EL (cell line): ENCODE measurements at regions not wholly inside any gene's neighbourhood (a gene's known extent, or its start where the extent isn't known, plus 50 kb on each side); places are given as distances from the start of the nearest gene placed in this dataset.

Experiments
- DNase-seq: peaks from one replicate; pipeline ENCODE4 v3.0.0-alpha.2; 2016

GRCh38 chr1:201753492-201753891 lies 75.5 kb upstream of the IPO9 start:
- peak; percentile 35 for DNase-seq

GRCh38 chr1:201754353-201754752 lies 74.6 kb upstream of the IPO9 start:
- DNase-seq, result no peak

GRCh38 chr1:201755200-201755599 lies 73.8 kb upstream of the IPO9 start:
- no peak for DNase-seq

- peak; percentile 90 for DNase-seq
These were observed 72.6 kb upstream of the IPO9 start for GRCh38 chr1:201756406-201756805.

GRCh38 chr1:201758499-201759050 lies 70.4 kb upstream of the IPO9 start:
- DNase-seq, result no peak

GRCh38 chr1:201759194-201759815 lies 69.7 kb upstream of the IPO9 start:
- peak; percentile 53 for DNase-seq

- DNase-seq, result peak; percentile 56
These were observed 68.4 kb upstream of the IPO9 start for GRCh38 chr1:201760516-201760915.

GRCh38 chr1:201761178-201761577 lies 67.8 kb upstream of the IPO9 start:
- DNase-seq, result no peak

- peak; percentile 37 for DNase-seq
These were observed 67.1 kb upstream of the IPO9 start for GRCh38 chr1:201761871-201762270.

- DNase-seq, result no peak
These were observed 66.6 kb upstream of the IPO9 start for GRCh38 chr1:201762381-201762780.

GRCh38 chr1:201763455-201764140 lies 65.4 kb upstream of the IPO9 start:
- DNase-seq, result peak; percentile 59

- no peak for DNase-seq
These were observed 64.8 kb upstream of the IPO9 start for GRCh38 chr1:201764166-201764565.

GRCh38 chr1:201764579-201764978 lies 64.4 kb upstream of the IPO9 start:
- peak; percentile 31 for DNase-seq

- peak; percentile 90 for DNase-seq
These were observed 62.7 kb upstream of the IPO9 start for GRCh38 chr1:201766131-201766866.

- DNase-seq, result no peak
These were observed 61.6 kb upstream of the IPO9 start for GRCh38 chr1:201767339-201767738.

GRCh38 chr1:201769072-201769471 lies 59.9 kb upstream of the IPO9 start:
- DNase-seq, result no peak

GRCh38 chr1:201769966-201770365 lies 59.0 kb upstream of the IPO9 start:
- peak; percentile 72 for DNase-seq

GRCh38 chr1:201771466-201771865 lies 57.5 kb upstream of the IPO9 start:
- no peak for DNase-seq

- peak; percentile 38 for DNase-seq
These were observed 56.8 kb upstream of the IPO9 start for GRCh38 chr1:201772178-201772577.

- no peak for DNase-seq
These were observed 55.2 kb upstream of the IPO9 start for GRCh38 chr1:201773764-201774163.

- peak; percentile 82 for DNase-seq
These were observed 54.6 kb upstream of the IPO9 start for GRCh38 chr1:201774224-201774982.

- no peak for DNase-seq
These were observed 54.0 kb upstream of the IPO9 start for GRCh38 chr1:201774983-201775344.

- no peak for DNase-seq
These were observed 53.6 kb upstream of the IPO9 start for GRCh38 chr1:201775380-201775779.
